HCT116 (cell line): ENCODE measurements at regions not wholly inside any gene's neighbourhood (a gene's known extent, or its start where the extent isn't known, plus 50 kb on each side); places are given as distances from the start of the nearest gene placed in this dataset.

Experiments used
- ATAC-seq: fragments of 200-7000 bp; cut with Tn5 transposase; 2 replicates; pipeline ENCODE4 v1.9.1; 2020; ENCODE audit warnings: mild to moderate bottlenecking, moderate library complexity
- BruUV-seq: library from RNA; stranded (reverse); fragments of 400-500 nt; replicated peaks from 2 replicates; lab custom pipeline; 2021; lab: Mats Ljungman, UMichigan
- CTCF ChIA-PET: fragments of 300-600 bp; sonication (Branson Sonifier 250); formaldehyde crosslinking; loops from one replicate; lab custom pipeline; 2021; ENCODE audit warnings: antibody characterized with exemption; lab: Charles Lee
- POLR2A ChIA-PET: fragments of 300-600, 350-600 bp; sonication (Branson Sonifier 250); formaldehyde crosslinking; loops from one replicate; lab custom pipeline; 2021; ENCODE audit warnings: antibody characterized with exemption; lab: Charles Lee
- RAD21 ChIA-PET, 2 experiments: fragments of 300-600 bp; sonication (Branson Sonifier 250); formaldehyde crosslinking; loops; one replicate each; lab custom pipeline; 2023; ENCODE audit warnings: low total read pairs in 2 of 2; ENCODE audit not compliant: uncharacterized antibody in 2 of 2, unreplicated experiment in 2 of 2, low non-redundant PET in 1 of 2; lab: Charles Lee
- DNase-seq: peaks from one replicate; pipeline ENCODE4 v3.0.0-alpha.2; 2010; ENCODE audit warnings: low read depth, low spot score
- H2AFZ ChIP-seq: fragments of 200-600 bp; shearing (Covaris generic), sonication (generic); 2 replicates; pipeline ENCODE4 v1.6.1; 2017; ENCODE audit warnings: low read depth, mixed run types, mixed read lengths, antibody characterized with exemption, low read length; ENCODE audit not compliant: poor library complexity, severe bottlenecking
- H3K27ac ChIP-seq: 2 replicates; pipeline ENCODE4 v1.5.1; 2012; ENCODE audit warnings: low read depth, low read length
- H3K27me3 ChIP-seq: fragments of 200-600 bp; sonication (generic); 2 replicates; pipeline ENCODE4 v1.6.1; 2016; ENCODE audit warnings: mixed run types, low read length, mixed read lengths; ENCODE audit not compliant: insufficient read depth
- H3K36me3 ChIP-seq, 2 experiments: fragments of 200-500 bp in 1 of 2; fragments of 200-600 bp in 1 of 2; sonication (Bioruptor generic) in 1 of 2; sonication (generic) in 1 of 2; 2 replicates each; pipeline versions ENCODE4 v1.5.1 to v1.6.1; 2014 to 2016; ENCODE audit warnings: low read length in 2 of 2, inconsistent platforms in 1 of 2, mixed read lengths in 1 of 2, mixed run types in 1 of 2; ENCODE audit not compliant: insufficient read depth in 2 of 2, control insufficient read depth in 1 of 2
- H3K4me1 ChIP-seq, 2 experiments: fragments of 200-600 bp in 1 of 2; sonication (generic) in 1 of 2; 2 replicates each; pipeline versions ENCODE4 v1.5.1 to v1.6.1; 2012 to 2017; ENCODE audit warnings: low read length in 2 of 2, inconsistent platforms in 1 of 2, mild to moderate bottlenecking in 1 of 2, mixed read lengths in 1 of 2, mixed run types in 1 of 2, moderate library complexity in 1 of 2; ENCODE audit not compliant: insufficient read depth in 2 of 2, control insufficient read depth in 1 of 2
- H3K4me2 ChIP-seq: fragments of 200-600 bp; sonication (generic); 2 replicates; pipeline ENCODE4 v1.6.1; 2017; ENCODE audit warnings: mixed run types, low read length, mixed read lengths
- H3K4me3 ChIP-seq, 2 experiments: fragments of 200-600 bp in 1 of 2; sonication (generic) in 1 of 2; replicated peaks in 1 of 2; 2 replicates each; pipeline ENCODE4 v1.5.1; 2011 to 2016; ENCODE audit warnings: low read length in 2 of 2, control low read depth in 1 of 2, low read depth in 1 of 2, mild to moderate bottlenecking in 1 of 2, mixed read lengths in 1 of 2, mixed run types in 1 of 2
- H3K79me2 ChIP-seq: fragments of 200-600 bp; sonication (generic); 2 replicates; pipeline ENCODE4 v1.6.1; 2017; ENCODE audit warnings: mild to moderate bottlenecking, mixed run types, low read length, moderate library complexity, mixed read lengths; ENCODE audit not compliant: insufficient read depth
- H3K9ac ChIP-seq: fragments of 200-600 bp; sonication (generic); 2 replicates; pipeline ENCODE4 v1.6.1; 2016; ENCODE audit warnings: low read length, mixed read lengths
- H3K9me2 ChIP-seq: fragments of 200-600 bp; sonication (generic), shearing (Covaris generic); 2 replicates; pipeline ENCODE4 v1.6.1; 2017; ENCODE audit warnings: mixed run types, mild to moderate bottlenecking, moderate library complexity; ENCODE audit not compliant: insufficient read depth
- H3K9me3 ChIP-seq, 2 experiments: fragments of 200-500 bp in 1 of 2; fragments of 200-600 bp in 1 of 2; sonication (Bioruptor generic) in 1 of 2; sonication (generic) in 1 of 2; 2 replicates each; pipeline ENCODE4 v1.6.1; 2014 to 2017; ENCODE audit warnings: low read length in 2 of 2, mixed read lengths in 2 of 2, inconsistent platforms in 1 of 2, low read depth in 1 of 2, mild to moderate bottlenecking in 1 of 2, mixed run types in 1 of 2, moderate library complexity in 1 of 2; ENCODE audit not compliant: control insufficient read depth in 1 of 2, insufficient read depth in 1 of 2
- H4K20me1 ChIP-seq: fragments of 200-600 bp; sonication (generic), shearing (Covaris generic); 2 replicates; pipeline ENCODE4 v1.6.1; 2017; ENCODE audit warnings: mixed run types, mild to moderate bottlenecking, moderate library complexity; ENCODE audit not compliant: insufficient read depth
- POLR2A ChIP-seq: IDR thresholded peaks from 2 replicates; pipeline ENCODE4 v1.7.0; 2011; ENCODE audit warnings: borderline replicate concordance; ENCODE audit not compliant: insufficient read depth, insufficient read length; ENCODE audit errors: extremely low read depth
- RAD21 ChIP-seq: IDR thresholded peaks from 2 replicates; pipeline ENCODE4 v1.6.1; 2012; ENCODE audit warnings: low read depth, mild to moderate bottlenecking
- SP1 ChIP-seq: IDR thresholded peaks from 2 replicates; pipeline ENCODE4 v1.6.1; 2012; ENCODE audit warnings: low read depth
- SRF ChIP-seq: IDR thresholded peaks from 2 replicates; pipeline ENCODE4 v1.6.1; 2012; ENCODE audit warnings: low read depth
- TCF7L2 ChIP-seq: IDR thresholded peaks from 2 replicates; pipeline ENCODE4 v1.7.0; 2011; ENCODE audit warnings: borderline replicate concordance, inconsistent platforms; ENCODE audit not compliant: insufficient read depth, insufficient read length; ENCODE audit errors: extremely low read depth
- YY1 ChIP-seq: IDR thresholded peaks from 2 replicates; pipeline ENCODE4 v1.6.1; 2011; ENCODE audit warnings: low read length, low read depth, moderate library complexity, mild to moderate bottlenecking; ENCODE audit not compliant: insufficient replicate concordance; ENCODE audit errors: extremely low read depth
- intact Hi-C: fragments of 100-400 bp; cut with micrococcal nuclease; formaldehyde crosslinking; loops from 2 replicates; pipeline ENCODE4 v1.10.0; 2022
- TF ChIP-seq, protein P1 (sequence below), 3 experiments: fragments of 200-600 bp in 1 of 3; sonication (generic) in 1 of 3; IDR thresholded peaks in 2 of 3; conservative IDR thresholded peaks in 1 of 3; 2 replicates each; pipeline ENCODE4 v1.5.1; 2012 to 2017; ENCODE audit warnings: low read depth in 2 of 3, low read length in 2 of 3, antibody characterized with exemption in 1 of 3, borderline replicate concordance in 1 of 3, control low read depth in 1 of 3, mild to moderate bottlenecking in 1 of 3, mixed read lengths in 1 of 3, mixed run types in 1 of 3, moderate library complexity in 1 of 3; ENCODE audit not compliant: insufficient read depth in 1 of 3

- ChIA-PET CTCF (interaction anchor here (0.6 to 3.1 kb wide), 13 partner anchors 10 to 467 kb away, joined by 3 to 59 read pairs (median 4); no protein-coding TSS in a partner anchor), POLR2A (no interaction called here), RAD21 (interaction anchor here in 1 of 2 experiments (0.6 kb wide), 1 partner anchor 79 kb away, joined by 4 read pairs; no protein-coding TSS in a partner anchor)
- Histone ChIP-seq H3K4me3 (no peak overlapping the region), H3K9ac (no peak overlapping the region), H4K20me1 (no peaks in the 10 kb centered on the region), H3K4me2 (no peak overlapping the region), H3K27ac (no peak overlapping the region), H3K36me3 (no peaks in the 10 kb centered on the region), H2AFZ (no peak overlapping the region), H3K79me2 (no peaks in the 10 kb centered on the region), H3K9me3 (no peaks in the 10 kb centered on the region), H3K4me1 (no peaks in the 10 kb centered on the region), H3K9me2 (no peaks in the 10 kb centered on the region), H3K27me3 (no peaks in the 10 kb centered on the region)
- TF ChIP-seq RAD21 (peak; percentile 64), YY1 (no peak)
- TF ChIP-seq, protein P1, sequence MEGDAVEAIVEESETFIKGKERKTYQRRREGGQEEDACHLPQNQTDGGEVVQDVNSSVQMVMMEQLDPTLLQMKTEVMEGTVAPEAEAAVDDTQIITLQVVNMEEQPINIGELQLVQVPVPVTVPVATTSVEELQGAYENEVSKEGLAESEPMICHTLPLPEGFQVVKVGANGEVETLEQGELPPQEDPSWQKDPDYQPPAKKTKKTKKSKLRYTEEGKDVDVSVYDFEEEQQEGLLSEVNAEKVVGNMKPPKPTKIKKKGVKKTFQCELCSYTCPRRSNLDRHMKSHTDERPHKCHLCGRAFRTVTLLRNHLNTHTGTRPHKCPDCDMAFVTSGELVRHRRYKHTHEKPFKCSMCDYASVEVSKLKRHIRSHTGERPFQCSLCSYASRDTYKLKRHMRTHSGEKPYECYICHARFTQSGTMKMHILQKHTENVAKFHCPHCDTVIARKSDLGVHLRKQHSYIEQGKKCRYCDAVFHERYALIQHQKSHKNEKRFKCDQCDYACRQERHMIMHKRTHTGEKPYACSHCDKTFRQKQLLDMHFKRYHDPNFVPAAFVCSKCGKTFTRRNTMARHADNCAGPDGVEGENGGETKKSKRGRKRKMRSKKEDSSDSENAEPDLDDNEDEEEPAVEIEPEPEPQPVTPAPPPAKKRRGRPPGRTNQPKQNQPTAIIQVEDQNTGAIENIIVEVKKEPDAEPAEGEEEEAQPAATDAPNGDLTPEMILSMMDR (IDR thresholded peaks at IDR 0.05 in 2 of 3, conservative IDR thresholded peaks at IDR 0.05 in 1 of 3; ENCODE audit: borderline replicate concordance in 1 of 3, insufficient read depth in 1 of 3, low read depth in 2 of 3, low read length in 2 of 3): peak; percentile 59 to 81 (median 70)
- no TSS peak for BruUV-seq
- intact Hi-C loops: loop anchor here (1.0 kb wide), 1 partner anchor 136 kb away; no protein-coding TSS in a partner anchor
- DNase-seq: peak; percentile 42
- ATAC-seq: peak; percentile 91
These were observed 56.2 kb upstream of the RIPOR2 start for GRCh38 chr6:24991810-24992467.

- no TSS peak for BruUV-seq
- no peaks in the 10 kb centered on the region for H3K36me3 ChIP-seq
- ChIA-PET POLR2A (no interaction called here), RAD21 (no interaction called here), CTCF (no interaction called here)
- no peak overlapping the region for H3K27ac ChIP-seq
- no peaks in the 10 kb centered on the region for H3K4me1 ChIP-seq
- H2AFZ ChIP-seq: no peak overlapping the region
- no peak for ATAC-seq
- no peaks in the 10 kb centered on the region for H3K27me3 ChIP-seq
- intact Hi-C loops: no loop called here
- H3K4me2 ChIP-seq: no peak overlapping the region
- no peaks in the 10 kb centered on the region for H4K20me1 ChIP-seq
- no peaks in the 10 kb centered on the region for H3K9me2 ChIP-seq
- H3K79me2 ChIP-seq: no peaks in the 10 kb centered on the region
- no peak for TF ChIP-seq TCF7L2
- no peak for TF ChIP-seq SP1
- TF ChIP-seq POLR2A: no peak
- no peak for TF ChIP-seq RAD21
- no peak for TF ChIP-seq SRF
- TF ChIP-seq, all 23 proteins: peak for 0
- no peak for DNase-seq
- Histone ChIP-seq H3K9ac (no peak overlapping the region), H3K9me3 (no peaks in the 10 kb centered on the region), H3K4me3 (no peak overlapping the region)
These were observed 59.1 kb upstream of the RIPOR2 start for GRCh38 chr6:24994812-24995211.
